Keratinocyte (primary cell): ENCODE measurements at regions not wholly inside any gene's neighbourhood (a gene's known extent, or its start where the extent isn't known, plus 50 kb on each side); places are given as distances from the start of the nearest gene placed in this dataset.

Experiments used
- CTCF ChIP-seq, 3 experiments: IDR thresholded peaks in 1 of 3; conservative IDR thresholded peaks in 1 of 3; optimal IDR thresholded peaks in 1 of 3; 2 replicates in 2 of 3; 3 replicates in 1 of 3; pipeline versions ENCODE3 to v1.5.1; 2011; ENCODE audit warnings: low read length in 3 of 3, mild to moderate bottlenecking in 3 of 3, moderate library complexity in 2 of 3, control low read depth in 1 of 3, inconsistent platforms in 1 of 3; ENCODE audit not compliant: insufficient read depth in 2 of 3; ENCODE audit errors: extremely low read depth in 1 of 3
- EZH2 ChIP-seq: IDR thresholded peaks from one replicate; pipeline ENCODE4 v1.6.1; 2012; ENCODE audit warnings: inconsistent platforms, mild to moderate bottlenecking, low read length, moderate library complexity

GRCh38 chr2:196498962-196499361 is 140.6 kb upstream of the CCDC150 start:
- TF ChIP-seq EZH2 (no peak), CTCF (optimal IDR thresholded peaks at IDR 0.05 in 1 of 3, IDR thresholded peaks at IDR 0.05 in 1 of 3, conservative IDR thresholded peaks at IDR 0.05 in 1 of 3; ENCODE audit: extremely low read depth in 1 of 3, insufficient read depth in 2 of 3, low read length in 3 of 3) (no peak)
